ENCODE measurements at regions not wholly inside any gene's neighbourhood (a gene's known extent, or its start where the extent isn't known, plus 50 kb on each side); places are given as distances from the start of the nearest gene placed in this dataset.

DNA sequence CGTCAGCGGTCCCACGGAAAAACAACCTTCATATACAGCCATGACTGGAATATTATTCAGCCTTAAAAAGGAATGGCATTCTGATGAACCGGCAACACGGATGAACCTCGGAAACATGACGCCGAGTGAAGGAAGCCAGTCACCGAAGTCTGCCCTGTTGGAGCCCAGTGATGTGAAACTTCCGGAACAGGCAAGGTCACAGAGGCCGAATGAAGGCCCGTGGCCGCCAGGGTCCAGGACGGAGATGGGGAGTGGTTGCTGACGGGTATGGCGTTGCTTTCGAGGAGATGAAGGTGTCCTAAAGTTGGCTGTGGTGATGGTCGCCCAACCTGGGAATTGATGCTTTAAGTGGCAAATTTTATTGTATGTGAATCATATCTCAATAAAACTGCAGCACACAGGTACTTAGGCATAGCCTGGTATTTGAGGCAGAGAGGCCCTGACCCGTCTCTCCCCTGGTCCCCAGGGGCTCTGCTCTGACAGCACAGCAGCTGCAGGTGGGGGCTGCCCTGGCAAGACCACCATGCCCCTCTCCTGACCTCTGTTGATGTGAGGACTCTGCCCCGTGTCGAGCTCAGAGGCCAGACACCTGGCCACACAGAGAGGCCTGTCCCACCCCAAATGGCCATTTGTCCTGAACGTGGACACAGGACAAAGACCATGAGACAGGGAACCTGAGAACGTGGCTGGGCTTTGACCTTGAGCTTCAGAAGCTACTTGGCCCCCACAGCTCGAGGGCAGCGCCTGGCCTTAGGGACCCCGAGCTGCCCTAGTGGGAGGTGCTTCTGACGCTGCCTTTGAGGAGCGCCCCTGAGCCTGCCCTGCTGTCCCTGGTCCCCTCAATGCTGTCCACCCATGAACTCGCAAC lies 1090.8 kb downstream of the BRD1 start:
- ATAC-seq (no peak), DNase-seq (ENCODE audit: low read depth, low spot score) (no peak)
- in situ Hi-C loops (cut with HindIII; ENCODE audit: low pct_unique_long_range_greater_than_20kb, low sequenced_read_pairs) (no loop called here), intact Hi-C loops (cut with micrococcal nuclease; ENCODE audit: unreplicated experiment) (no loop called here)
- CTCF ChIA-PET: no interaction called here
- Histone ChIP-seq H3K27ac (ENCODE audit: low read length) (no peak overlapping the region), H3K36me3 (ENCODE audit: control insufficient read depth, insufficient read depth, low read length) (no peaks in the 10 kb centered on the region), H3K4me1 (ENCODE audit: control insufficient read depth, insufficient read depth, low read length) (no peaks in the 10 kb centered on the region), H3K9me3 (ENCODE audit: control insufficient read depth, insufficient read depth, low read depth, low read length) (no peaks in the 10 kb centered on the region), H3K4me3 (ENCODE audit: low read depth in 2 of 2, low read length in 2 of 2) (no peak overlapping the region), H3K27me3 (ENCODE audit: control insufficient read depth, insufficient read depth, low read length) (no peaks in the 10 kb centered on the region; the same call in 1 of the 2 replicates)
- TF ChIP-seq POLR2AphosphoS5 (IDR thresholded peaks at IDR 0.05; ENCODE audit: low read depth, low read length): no peak
- no peak for TF ChIP-seq SIN3A (IDR thresholded peaks at IDR 0.05; ENCODE audit: borderline replicate concordance, insufficient read depth, low read depth, low read length)
- TF ChIP-seq, protein P1, sequence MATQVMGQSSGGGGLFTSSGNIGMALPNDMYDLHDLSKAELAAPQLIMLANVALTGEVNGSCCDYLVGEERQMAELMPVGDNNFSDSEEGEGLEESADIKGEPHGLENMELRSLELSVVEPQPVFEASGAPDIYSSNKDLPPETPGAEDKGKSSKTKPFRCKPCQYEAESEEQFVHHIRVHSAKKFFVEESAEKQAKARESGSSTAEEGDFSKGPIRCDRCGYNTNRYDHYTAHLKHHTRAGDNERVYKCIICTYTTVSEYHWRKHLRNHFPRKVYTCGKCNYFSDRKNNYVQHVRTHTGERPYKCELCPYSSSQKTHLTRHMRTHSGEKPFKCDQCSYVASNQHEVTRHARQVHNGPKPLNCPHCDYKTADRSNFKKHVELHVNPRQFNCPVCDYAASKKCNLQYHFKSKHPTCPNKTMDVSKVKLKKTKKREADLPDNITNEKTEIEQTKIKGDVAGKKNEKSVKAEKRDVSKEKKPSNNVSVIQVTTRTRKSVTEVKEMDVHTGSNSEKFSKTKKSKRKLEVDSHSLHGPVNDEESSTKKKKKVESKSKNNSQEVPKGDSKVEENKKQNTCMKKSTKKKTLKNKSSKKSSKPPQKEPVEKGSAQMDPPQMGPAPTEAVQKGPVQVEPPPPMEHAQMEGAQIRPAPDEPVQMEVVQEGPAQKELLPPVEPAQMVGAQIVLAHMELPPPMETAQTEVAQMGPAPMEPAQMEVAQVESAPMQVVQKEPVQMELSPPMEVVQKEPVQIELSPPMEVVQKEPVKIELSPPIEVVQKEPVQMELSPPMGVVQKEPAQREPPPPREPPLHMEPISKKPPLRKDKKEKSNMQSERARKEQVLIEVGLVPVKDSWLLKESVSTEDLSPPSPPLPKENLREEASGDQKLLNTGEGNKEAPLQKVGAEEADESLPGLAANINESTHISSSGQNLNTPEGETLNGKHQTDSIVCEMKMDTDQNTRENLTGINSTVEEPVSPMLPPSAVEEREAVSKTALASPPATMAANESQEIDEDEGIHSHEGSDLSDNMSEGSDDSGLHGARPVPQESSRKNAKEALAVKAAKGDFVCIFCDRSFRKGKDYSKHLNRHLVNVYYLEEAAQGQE (IDR thresholded peaks at IDR 0.05; ENCODE audit: insufficient read depth in 1 of 2, low read depth in 2 of 2, low read length in 1 of 2): no peak
- no peak for TF ChIP-seq TCF7L2 (IDR thresholded peaks at IDR 0.05; ENCODE audit: low read depth, low read length)
- TF ChIP-seq, protein P2, sequence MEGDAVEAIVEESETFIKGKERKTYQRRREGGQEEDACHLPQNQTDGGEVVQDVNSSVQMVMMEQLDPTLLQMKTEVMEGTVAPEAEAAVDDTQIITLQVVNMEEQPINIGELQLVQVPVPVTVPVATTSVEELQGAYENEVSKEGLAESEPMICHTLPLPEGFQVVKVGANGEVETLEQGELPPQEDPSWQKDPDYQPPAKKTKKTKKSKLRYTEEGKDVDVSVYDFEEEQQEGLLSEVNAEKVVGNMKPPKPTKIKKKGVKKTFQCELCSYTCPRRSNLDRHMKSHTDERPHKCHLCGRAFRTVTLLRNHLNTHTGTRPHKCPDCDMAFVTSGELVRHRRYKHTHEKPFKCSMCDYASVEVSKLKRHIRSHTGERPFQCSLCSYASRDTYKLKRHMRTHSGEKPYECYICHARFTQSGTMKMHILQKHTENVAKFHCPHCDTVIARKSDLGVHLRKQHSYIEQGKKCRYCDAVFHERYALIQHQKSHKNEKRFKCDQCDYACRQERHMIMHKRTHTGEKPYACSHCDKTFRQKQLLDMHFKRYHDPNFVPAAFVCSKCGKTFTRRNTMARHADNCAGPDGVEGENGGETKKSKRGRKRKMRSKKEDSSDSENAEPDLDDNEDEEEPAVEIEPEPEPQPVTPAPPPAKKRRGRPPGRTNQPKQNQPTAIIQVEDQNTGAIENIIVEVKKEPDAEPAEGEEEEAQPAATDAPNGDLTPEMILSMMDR (IDR thresholded peaks at IDR 0.05): no peak
- POLR2A ChIA-PET: no interaction called here
- BruUV-seq (replicated peaks): no TSS peak

DNA sequence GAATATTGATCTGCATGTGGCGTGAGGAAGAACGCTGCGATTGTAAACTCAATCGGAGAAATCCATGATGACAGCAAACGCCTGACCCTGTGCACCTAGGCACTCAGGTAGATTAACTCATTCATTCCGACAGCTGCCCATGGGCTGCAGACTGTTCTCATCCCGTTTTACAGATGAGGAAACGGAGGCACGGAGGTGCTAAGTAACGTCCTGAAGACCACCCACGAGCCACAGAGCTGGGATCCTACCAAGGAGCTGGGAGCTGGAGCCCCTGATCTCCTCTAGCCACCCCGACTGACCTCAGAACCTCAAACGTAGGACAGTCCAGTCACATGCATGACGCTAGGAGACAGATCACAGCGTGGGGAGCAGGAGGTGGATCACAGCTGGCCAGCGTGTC lies 1092.7 kb downstream of the BRD1 start:
- ATAC-seq (no peak), DNase-seq (ENCODE audit: low read depth, low spot score) (no peak)
- Histone ChIP-seq H3K9me3 (ENCODE audit: control insufficient read depth, insufficient read depth, low read depth, low read length) (no peaks in the 10 kb centered on the region), H3K27me3 (ENCODE audit: control insufficient read depth, insufficient read depth, low read length) (no peaks in the 10 kb centered on the region), H3K36me3 (ENCODE audit: control insufficient read depth, insufficient read depth, low read length) (no peaks in the 10 kb centered on the region), H3K4me3 (ENCODE audit: low read depth in 2 of 2, low read length in 2 of 2) (no peak overlapping the region), H3K27ac (ENCODE audit: low read length) (no peak overlapping the region), H3K4me1 (ENCODE audit: control insufficient read depth, insufficient read depth, low read length) (no peaks in the 10 kb centered on the region)
- TF ChIP-seq SIN3A (IDR thresholded peaks at IDR 0.05; ENCODE audit: borderline replicate concordance, insufficient read depth, low read depth, low read length): no peak
- TF ChIP-seq, protein P2 (IDR thresholded peaks at IDR 0.05): no peak
- no peak for TF ChIP-seq POLR2AphosphoS5 (IDR thresholded peaks at IDR 0.05; ENCODE audit: low read depth, low read length)
- no peak for TF ChIP-seq TCF7L2 (IDR thresholded peaks at IDR 0.05; ENCODE audit: low read depth, low read length)
- TF ChIP-seq, protein P1 (IDR thresholded peaks at IDR 0.05; ENCODE audit: insufficient read depth in 1 of 2, low read depth in 2 of 2, low read length in 1 of 2): no peak
- intact Hi-C loops (cut with micrococcal nuclease; ENCODE audit: unreplicated experiment) (no loop called here), in situ Hi-C loops (cut with HindIII; ENCODE audit: low pct_unique_long_range_greater_than_20kb, low sequenced_read_pairs) (no loop called here)
- POLR2A ChIA-PET: no interaction called here
- no TSS peak for BruUV-seq (replicated peaks)
- CTCF ChIA-PET: no interaction called here

Measured in Panc1 (cell line).